ENCODE measurements at regions not wholly inside any gene's neighbourhood (a gene's known extent, or its start where the extent isn't known, plus 50 kb on each side); places are given as distances from the start of the nearest gene placed in this dataset.

DNA sequence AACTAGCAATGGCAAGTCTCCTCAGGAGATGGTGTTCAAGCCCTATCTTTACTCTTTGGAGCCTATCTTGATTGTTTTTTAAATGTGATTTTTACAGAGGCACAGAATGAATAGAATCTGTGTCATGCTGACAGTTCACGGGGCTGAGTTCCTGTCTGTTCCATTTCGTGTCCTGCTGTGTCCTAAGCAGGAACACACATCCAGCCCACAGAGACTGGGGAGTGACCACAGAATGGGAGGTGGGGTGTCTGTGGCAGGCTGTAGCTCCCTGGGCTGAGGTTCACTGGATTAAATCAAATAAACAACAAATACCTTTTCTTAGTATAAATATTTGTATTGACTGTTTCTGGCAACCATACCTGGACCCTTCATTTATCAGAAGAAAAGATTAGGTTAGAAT is 73.4 kb upstream of the CARD11 start:
- TF ChIP-seq EZH2 (IDR thresholded peaks at IDR 0.05; ENCODE audit: insufficient read depth, low read length): no peak
- TF ChIP-seq, protein P1, sequence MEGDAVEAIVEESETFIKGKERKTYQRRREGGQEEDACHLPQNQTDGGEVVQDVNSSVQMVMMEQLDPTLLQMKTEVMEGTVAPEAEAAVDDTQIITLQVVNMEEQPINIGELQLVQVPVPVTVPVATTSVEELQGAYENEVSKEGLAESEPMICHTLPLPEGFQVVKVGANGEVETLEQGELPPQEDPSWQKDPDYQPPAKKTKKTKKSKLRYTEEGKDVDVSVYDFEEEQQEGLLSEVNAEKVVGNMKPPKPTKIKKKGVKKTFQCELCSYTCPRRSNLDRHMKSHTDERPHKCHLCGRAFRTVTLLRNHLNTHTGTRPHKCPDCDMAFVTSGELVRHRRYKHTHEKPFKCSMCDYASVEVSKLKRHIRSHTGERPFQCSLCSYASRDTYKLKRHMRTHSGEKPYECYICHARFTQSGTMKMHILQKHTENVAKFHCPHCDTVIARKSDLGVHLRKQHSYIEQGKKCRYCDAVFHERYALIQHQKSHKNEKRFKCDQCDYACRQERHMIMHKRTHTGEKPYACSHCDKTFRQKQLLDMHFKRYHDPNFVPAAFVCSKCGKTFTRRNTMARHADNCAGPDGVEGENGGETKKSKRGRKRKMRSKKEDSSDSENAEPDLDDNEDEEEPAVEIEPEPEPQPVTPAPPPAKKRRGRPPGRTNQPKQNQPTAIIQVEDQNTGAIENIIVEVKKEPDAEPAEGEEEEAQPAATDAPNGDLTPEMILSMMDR (IDR thresholded peaks at IDR 0.05; ENCODE audit: insufficient read depth, low read depth, low read length): no peak

All from astrocyte (in vitro differentiated cells and primary cell).